NCI-H1092 (cell line): ENCODE measurements at regions not wholly inside any gene's neighbourhood (a gene's known extent, or its start where the extent isn't known, plus 50 kb on each side); places are given as distances from the start of the nearest gene placed in this dataset.

Source experiments
- DNase-seq: peaks from one replicate; lab custom pipeline; 2025; lab: John Stamatoyannopoulos, UW

DNA sequence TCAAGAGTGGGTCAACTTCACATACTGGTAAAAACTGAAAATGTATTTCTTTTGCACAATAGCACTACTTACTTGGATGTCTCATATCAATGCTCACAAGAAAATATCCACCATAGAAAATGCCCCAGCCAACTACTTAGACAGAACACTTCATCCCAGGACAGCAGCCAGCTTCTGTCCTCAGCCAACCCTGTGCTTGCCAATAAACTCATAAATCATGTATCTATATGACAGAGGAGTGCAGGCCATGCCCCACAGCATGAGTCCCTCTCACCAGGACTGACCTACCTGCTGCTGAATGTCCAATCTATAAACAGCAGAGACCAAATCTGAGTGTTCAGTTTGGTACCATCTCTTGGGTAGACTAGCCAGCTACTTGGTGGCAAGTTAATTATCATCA is 179.3 kb downstream of the OMA1 start:
- no peak for DNase-seq

DNA sequence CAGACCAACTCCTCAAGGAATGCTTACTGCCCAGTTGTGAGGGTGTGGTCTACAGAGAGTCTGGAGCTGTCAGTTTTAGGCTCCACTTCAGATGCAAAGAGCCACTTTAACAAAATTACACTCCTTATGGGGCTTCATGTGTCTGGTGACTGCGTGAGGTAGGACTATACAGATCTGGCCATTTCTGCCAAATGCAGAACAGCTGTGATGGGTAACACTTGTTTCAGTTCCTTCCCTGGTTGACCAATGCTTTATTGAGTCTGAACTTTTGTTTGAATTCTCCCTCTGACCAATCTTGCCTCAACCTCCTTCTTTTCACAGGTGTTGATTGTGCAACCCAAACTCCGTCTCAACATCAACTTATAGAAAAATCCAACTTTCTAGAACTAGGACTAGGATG is 181.2 kb downstream of the OMA1 start:
- no peak for DNase-seq

DNA sequence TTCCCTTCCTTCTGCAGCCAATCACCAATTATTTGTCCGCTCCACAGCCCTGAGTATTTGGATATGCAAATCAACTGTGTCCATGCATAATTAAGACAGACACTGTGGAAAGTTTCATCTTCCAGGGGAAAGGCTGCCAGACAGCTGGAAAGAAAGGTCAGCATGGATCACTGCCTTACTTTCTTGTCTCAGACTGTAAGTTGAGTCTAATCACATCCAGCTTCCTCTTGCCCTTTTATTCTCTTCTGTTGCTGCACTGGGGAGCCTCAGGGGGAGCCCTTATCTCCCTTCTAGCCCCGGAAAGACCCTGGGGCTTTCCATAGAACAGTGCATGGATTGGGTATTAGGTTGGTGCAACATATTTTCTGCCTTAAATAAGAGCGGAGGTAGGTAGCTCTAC is 182.9 kb downstream of the OMA1 start:
- no peak for DNase-seq

GRCh38 chr1:58361134-58361533 is 185.4 kb downstream of the OMA1 start:
- DNase-seq = no peak

- no peak for DNase-seq
These were observed 188.2 kb downstream of the OMA1 start for GRCh38 chr1:58358346-58358745.

- DNase-seq = no peak
These were observed 190.1 kb downstream of the OMA1 start for GRCh38 chr1:58356402-58356801.

DNA sequence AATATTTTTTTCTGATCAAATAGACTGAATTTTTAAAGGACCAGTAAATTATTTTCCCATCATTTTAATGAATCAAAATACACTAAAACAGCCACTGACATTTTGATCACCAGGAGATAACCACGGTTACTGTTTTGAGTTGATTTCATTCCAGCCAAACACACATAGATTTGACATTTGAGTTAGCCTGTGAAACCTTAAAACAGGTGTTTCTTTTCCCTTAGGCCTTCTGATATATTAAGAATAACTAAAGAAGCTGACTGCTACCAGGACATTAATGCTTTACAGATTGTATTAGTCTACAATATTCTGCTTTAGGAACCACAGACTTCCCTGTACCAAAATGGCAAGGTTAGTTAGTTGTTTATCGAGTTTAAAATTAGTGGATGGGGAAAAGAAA is 193.4 kb downstream of the OMA1 start:
- DNase-seq = no peak

DNA sequence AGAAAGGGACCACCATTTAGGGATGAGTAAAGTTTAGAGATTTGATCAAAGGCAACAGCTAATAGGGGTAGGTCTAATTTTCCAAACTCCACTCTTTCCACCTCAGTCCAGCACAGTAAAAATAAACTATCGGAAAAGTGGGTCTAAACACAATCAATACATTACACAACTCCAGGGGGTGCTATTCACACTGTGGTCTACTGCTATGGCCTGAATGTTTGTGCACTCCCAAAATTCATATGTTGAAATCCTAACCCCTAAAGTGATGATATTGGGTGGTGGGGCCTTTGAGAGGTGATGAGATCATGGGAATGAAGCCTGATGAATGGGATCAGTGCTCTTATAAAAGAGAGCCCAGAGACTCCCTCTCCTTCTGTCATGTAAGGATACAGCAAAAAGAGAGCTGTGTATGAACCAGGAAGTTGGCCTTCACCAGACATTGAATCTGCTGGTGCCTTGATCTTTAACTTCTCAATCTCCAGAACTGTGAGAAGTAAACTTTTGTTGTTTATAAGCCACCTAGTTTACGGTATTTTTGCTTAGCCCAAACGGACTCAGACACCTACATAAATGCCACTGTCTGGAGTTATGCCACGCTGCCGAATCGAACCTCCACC is 193.9 kb downstream of the OMA1 start:
- no peak for DNase-seq

GRCh38 chr1:58346036-58346355 is 200.5 kb downstream of the OMA1 start:
- DNase-seq = no peak

- no peak for DNase-seq
These were observed 201.1 kb downstream of the OMA1 start for GRCh38 chr1:58345215-58346035.

DNA sequence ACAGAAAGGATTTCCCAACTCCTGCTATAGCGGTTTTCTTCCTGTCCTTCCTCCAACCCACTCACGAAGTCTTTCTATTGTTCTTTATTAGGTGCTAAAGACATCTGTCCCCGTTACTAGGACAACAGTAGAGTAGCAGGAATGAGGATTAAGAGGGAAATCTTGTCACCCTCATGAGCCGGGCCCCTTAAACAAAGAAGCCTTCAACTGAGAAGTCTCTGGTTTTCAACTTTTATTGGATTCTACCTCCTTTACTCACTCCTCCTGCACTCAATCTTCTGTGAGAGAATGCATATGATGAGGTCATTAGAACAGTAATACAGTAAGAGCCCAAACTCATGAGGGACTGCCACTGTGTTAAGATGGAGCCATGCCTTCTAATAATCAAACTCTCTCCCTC is 206.3 kb downstream of the OMA1 start:
- DNase-seq = no peak

DNA sequence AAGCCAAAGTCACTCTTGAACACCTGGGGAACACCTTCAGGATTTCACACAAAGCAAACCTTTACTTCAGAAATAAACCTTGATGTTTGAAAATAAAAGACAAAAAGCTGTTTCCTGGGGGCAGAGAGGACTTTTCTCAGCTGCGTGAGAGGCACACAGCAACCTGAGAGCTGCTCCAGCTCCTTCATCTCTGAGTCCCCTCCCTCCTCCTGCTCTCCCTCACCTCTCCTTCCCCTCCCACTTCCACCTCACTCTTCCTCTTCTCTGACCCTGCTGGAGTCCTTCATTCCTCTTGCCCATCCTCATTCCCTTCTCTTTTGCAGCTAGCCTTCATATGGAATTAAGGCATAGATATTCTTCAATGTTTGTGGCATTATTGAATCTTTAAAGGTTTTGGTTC is 208.4 kb downstream of the OMA1 start:
- DNase-seq = no peak

- DNase-seq = no peak
These were observed 213.0 kb downstream of the OMA1 start for GRCh38 chr1:58333511-58333910.

DNA sequence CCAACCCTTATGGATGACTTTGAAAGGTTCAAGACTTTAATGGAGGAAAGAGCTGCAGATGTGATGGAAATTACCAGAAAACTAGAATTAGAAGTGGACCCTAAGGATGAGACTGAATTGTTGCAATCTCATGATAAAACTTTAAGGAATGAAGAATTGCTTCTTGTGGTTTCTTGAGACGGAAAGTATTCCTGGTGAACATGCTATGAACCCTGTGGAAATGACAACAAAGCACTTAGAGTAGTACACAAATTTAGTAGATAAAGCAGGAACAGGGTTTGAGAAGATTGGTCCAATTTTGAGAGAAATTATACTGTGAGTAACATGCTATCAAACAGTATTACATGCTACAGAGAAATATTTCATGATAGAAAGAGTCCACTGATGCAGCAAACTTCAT is 215.4 kb downstream of the OMA1 start:
- DNase-seq = no peak

DNA sequence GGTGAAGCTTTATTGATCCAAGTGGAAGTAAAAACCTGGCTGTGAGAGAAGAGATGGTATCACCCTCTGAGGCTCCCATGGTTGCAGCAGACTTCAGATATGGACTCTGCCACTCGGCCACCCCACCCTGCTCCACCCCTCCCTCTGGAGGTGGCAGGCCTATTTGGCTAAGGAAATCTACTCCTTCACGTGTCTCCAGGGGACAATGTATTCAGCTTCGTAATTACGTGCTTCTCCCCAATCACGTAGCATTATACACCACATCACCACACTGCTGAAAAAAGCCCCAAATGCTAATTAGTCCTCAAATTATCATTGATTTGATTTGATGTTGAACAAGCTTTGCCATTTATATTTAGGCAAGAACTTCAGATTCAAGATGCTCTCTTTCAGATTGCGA is 220.7 kb downstream of the OMA1 start:
- DNase-seq = no peak

DNA sequence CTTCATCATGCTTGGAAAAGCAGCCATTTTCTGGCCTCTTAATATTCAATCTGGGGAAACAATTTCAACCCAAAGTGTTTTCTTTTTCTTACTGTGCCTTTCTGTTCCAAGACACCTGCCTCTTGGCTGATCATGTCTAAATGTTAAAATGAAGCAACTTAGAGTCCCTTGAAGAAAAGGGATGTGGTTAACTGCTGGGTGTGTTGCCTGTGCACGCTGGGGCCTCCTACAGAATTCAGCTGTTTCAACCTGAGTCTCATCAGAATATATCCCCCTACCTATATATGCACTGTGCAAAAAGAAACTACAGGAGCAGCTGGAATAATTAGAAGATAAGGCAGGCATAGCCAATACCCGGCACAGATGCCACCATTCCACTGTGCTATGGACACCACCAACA is 222.0 kb downstream of the OMA1 start:
- DNase-seq = no peak

DNA sequence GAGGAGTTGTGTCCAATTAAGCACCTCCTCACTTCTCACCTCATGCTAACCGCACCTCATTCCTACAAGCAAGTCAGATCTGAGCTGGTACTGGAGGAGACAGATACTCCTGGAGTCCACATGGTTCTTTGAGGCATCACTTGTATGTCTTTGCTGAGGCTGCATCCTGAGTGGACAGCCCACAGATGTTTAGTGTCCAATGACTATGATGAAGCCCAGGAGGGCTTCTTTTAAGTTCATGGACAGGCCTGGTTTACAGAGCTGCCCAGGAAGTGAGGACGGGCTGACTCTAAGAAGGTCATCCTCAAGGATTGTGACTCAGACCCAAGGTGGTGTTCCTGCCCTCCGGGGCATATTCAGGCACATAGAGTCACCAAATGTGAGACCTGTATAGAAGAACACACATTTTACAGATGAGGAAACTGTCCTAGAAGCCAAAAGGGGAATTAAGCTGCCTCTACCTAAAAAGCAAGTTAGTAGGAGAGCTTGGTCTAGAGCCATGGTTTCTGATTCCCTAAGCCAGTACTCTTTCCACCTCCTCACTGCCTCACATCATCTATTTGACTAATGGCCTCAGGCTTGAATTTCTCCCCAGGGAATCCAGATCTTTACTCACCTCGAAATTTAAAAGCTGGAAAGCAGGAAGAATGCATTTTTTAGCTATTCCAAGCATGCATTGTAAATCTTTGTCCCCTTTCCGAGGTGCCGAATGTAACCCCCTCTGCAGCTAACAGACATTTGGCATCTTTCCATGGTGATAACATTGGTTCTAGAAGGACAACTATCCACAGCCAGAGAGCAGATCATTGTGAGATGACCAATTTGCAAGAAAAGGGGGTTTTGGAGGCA is 228.1 kb downstream of the OMA1 start:
- no peak for DNase-seq

GRCh38 chr1:58317694-58318093 is 228.8 kb downstream of the OMA1 start:
- no peak for DNase-seq

DNA sequence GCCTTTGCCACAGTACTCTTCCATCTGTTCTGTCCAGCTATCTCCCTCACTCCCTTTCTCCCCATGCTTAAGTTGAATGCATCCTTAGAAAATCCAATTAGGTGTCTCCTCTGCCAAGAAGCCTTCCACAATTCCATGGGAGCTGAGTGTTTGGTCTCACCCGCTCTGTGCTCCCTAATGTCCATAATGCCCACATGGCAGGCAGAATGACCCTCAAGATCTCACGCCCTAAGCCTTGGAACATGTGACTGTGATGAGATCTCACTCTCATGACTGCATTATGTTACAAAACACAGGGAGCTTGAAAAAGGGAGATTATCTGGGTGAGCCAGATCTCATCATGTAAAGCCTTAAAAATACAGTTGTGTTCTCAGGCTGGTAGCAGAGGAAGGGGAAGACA is 229.4 kb downstream of the OMA1 start:
- no peak for DNase-seq

DNA sequence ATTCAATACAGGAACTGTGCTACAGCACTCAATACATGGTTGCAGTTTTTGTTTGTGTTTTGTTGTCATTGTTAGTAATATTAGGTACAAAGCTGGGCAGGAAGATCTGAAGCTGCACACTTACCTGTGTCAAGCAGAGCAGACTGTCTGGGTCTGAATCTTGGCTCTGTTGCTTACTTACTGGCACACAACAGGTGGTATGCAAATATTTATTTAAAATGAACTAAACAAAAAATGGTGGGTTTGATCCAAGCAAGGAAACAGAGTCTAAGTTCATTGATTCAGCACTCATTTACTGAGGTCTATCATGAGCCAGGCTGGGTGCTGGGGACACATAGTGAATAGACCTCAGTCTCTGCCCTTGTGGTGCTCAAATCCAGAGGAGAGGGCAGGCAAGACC is 230.4 kb downstream of the OMA1 start:
- no peak for DNase-seq

- DNase-seq = no peak
These were observed 233.5 kb downstream of the OMA1 start for GRCh38 chr1:58312971-58313563.

DNA sequence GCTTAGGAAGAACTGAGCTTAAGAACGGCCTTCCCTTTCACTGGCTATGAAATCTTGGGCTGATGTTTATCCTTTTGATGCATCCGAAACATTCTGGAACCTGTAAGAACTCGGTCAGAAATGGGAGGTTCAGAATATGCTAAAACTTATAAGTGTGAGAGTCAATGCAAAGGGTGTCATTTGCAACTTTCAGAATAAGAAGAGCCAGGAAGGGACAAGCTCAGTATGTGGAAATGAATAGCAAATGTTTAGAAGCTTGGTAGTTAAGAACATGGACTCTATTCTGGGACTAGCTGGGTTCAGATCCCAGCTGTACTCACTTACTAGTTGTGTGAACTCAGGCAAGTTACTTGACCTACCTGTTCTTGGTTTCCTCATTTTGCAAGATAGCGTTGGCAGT is 234.1 kb downstream of the OMA1 start:
- no peak for DNase-seq

DNA sequence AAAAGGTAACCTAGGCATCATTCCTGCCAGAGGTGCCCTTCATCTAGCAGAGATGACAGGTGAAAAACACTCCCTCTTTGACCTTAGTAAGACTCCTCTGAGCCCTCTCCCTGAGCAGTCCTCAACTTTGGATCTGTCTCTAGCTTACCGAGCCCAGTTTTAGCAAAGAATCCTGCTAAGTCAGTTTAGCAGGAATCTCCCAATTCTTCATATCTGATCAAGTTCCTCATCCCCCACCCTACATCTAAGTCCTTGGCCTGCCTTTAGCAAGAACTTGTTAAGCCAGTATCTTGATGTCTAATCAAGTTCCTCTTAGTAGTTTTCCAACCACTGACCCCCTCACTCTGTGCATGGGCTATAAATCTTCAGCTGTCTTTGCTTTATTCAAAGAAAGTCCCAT is 235.6 kb downstream of the OMA1 start:
- no peak for DNase-seq
